Common myeloid progenitor, CD34-positive (primary cell): ENCODE measurements at regions not wholly inside any gene's neighbourhood (a gene's known extent, or its start where the extent isn't known, plus 50 kb on each side); places are given as distances from the start of the nearest gene placed in this dataset.

Experiments
- CTCF ChIA-PET: fragments of 350-600 bp; sonication (Branson Sonifier 250); formaldehyde crosslinking; loops from one replicate; lab custom pipeline; 2021; ENCODE audit warnings: antibody characterized with exemption; lab: Charles Lee
- POLR2A ChIA-PET: fragments of 350-600 bp; sonication (Branson Sonifier 250); formaldehyde crosslinking; loops from one replicate; lab custom pipeline; 2021; ENCODE audit warnings: antibody characterized with exemption; lab: Charles Lee
- DNase-seq, 3 donors: peaks; one replicate each; pipeline versions ENCODE4 v3.0.0 to v3.0.0-alpha.2; 2013
- H3K27ac ChIP-seq, 2 experiments: 1 replicate in 1 of 2; 2 replicates in 1 of 2; pipeline ENCODE4 v1.7.0; 2013; ENCODE audit warnings: inconsistent platforms in 2 of 2, low read length in 2 of 2, mild to moderate bottlenecking in 2 of 2, low read depth in 1 of 2, moderate library complexity in 1 of 2; ENCODE audit not compliant: severe bottlenecking in 2 of 2, insufficient read depth in 1 of 2, poor library complexity in 1 of 2
- H3K27me3 ChIP-seq, 5 experiments: replicated peaks in 2 of 5; 1 replicate in 3 of 5; 2 replicates in 2 of 5; pipeline versions ENCODE4 v1.6.1 to v1.7.0; 2013; ENCODE audit warnings: low read length in 4 of 5, mild to moderate bottlenecking in 2 of 5, moderate library complexity in 2 of 5, inconsistent platforms in 1 of 5; ENCODE audit not compliant: insufficient read depth in 5 of 5, control insufficient read depth in 4 of 5
- H3K36me3 ChIP-seq, 4 experiments: 1 replicate in 2 of 4; 2 replicates in 2 of 4; pipeline versions ENCODE4 v1.6.1 to v1.7.0; 2013; ENCODE audit warnings: low read length in 3 of 4, control low read depth in 1 of 4, mild to moderate bottlenecking in 1 of 4; ENCODE audit not compliant: control insufficient read depth in 4 of 4, insufficient read depth in 4 of 4
- H3K4me1 ChIP-seq, 4 experiments: 1 replicate in 3 of 4; 2 replicates in 1 of 4; pipeline versions ENCODE4 v1.6.1 to v1.7.1; 2013; ENCODE audit warnings: low read length in 3 of 4, mild to moderate bottlenecking in 3 of 4, control low read depth in 1 of 4, inconsistent platforms in 1 of 4, moderate library complexity in 1 of 4; ENCODE audit not compliant: control insufficient read depth in 4 of 4, insufficient read depth in 4 of 4; ENCODE audit errors: control extremely low read depth in 1 of 4
- H3K4me3 ChIP-seq, 7 experiments: 1 replicate in 4 of 7; 2 replicates in 3 of 7; pipeline versions ENCODE4 v1.5.1 to v1.7.0; 2013; ENCODE audit warnings: mild to moderate bottlenecking in 7 of 7, low read length in 6 of 7, moderate library complexity in 6 of 7, inconsistent platforms in 2 of 7, low read depth in 2 of 7, control low read depth in 1 of 7; ENCODE audit not compliant: insufficient read depth in 4 of 7, control insufficient read depth in 1 of 7; ENCODE audit errors: extremely low read depth in 1 of 7
- H3K9me3 ChIP-seq, 5 experiments: 1 replicate in 4 of 5; 2 replicates in 1 of 5; pipeline versions ENCODE4 v1.6.1 to v1.7.1; 2013; ENCODE audit warnings: low read length in 4 of 5, mild to moderate bottlenecking in 2 of 5, inconsistent platforms in 1 of 5, low read depth in 1 of 5, moderate library complexity in 1 of 5; ENCODE audit not compliant: control insufficient read depth in 4 of 5, insufficient read depth in 2 of 5; ENCODE audit errors: control extremely low read depth in 1 of 5
- WGBS: methylation state at CpG from one replicate; pipeline ENCODE4 v1.1.5; 2013; ENCODE audit not compliant: insufficient coverage; 5-methylcytosine and 5-hydroxymethylcytosine counted together

DNA sequence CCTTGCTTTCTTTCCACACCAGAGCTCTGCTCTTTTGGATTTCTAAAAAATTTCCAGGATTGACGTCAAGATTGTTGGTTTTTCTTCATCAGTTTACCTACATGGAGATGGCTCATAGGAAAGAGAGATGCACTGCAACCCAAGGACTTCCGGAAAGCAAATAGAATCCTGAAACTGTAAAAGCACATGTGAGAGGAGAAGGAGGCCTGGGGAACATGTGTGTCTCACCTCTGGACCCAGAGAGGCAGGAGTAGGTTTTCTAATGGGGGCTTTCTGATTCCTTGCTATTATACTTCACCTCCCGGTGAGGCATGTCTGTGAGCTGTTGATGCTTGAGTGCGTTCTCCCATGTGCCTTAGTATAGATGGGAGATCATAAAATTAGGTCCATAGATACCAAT is 362.8 kb downstream of the DCDC2C start:
- Histone ChIP-seq H3K36me3 (no peaks in the 10 kb centered on the region), H3K27me3 (peaks cover 0 to 2% (median 0%) of the 10 kb centered on the region in 5 experiments), H3K4me3 (no peak overlapping the region), H3K27ac (no peak overlapping the region), H3K4me1 (no peaks in the 10 kb centered on the region), H3K9me3 (no peaks in the 10 kb centered on the region)
- ChIA-PET POLR2A (no interaction called here), CTCF (no interaction called here)
- WGBS = 100% methylated on average over 1 of the region's 4 CpGs
- DNase-seq = no peak

DNA sequence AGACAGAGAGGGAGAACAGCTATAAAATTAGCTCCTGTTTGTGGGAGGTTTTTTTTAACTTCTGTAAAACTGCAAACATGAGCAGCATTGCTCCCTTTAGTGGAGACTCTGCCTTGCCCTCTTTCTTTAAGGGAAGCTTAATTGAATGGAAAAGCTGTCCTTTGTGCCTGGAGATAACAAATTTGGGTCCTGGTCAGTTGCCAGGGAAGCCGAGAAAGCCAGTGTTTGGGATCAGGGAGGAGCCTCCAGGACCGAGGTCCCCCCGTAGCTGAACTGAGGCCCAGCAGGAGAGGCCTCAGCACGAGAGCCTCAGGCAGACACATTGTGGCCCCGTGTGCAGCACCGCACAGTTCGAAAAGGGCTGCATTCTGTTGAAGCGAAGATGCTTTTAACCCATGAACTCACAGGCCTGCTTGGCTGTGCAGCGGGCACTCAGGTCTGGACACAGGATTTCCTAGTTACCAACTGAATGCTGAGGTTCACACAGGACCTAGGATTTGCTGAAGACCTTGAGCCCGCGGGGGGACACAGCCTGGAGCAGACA is 369.7 kb downstream of the DCDC2C start:
- peaks cover 0 to 2% (median 0%) of the 10 kb centered on the region in 5 experiments for H3K27me3 ChIP-seq
- H3K9me3 ChIP-seq = no peaks in the 10 kb centered on the region
- 98% methylated on average over 9 of the region's 11 CpGs for WGBS
- H3K36me3 ChIP-seq = no peaks in the 10 kb centered on the region
- H3K27ac ChIP-seq = no peak overlapping the region
- POLR2A ChIA-PET = no interaction called here
- no peak for DNase-seq
- H3K4me3 ChIP-seq = no peak overlapping the region
- no peaks in the 10 kb centered on the region for H3K4me1 ChIP-seq
- CTCF ChIA-PET = no interaction called here

DNA sequence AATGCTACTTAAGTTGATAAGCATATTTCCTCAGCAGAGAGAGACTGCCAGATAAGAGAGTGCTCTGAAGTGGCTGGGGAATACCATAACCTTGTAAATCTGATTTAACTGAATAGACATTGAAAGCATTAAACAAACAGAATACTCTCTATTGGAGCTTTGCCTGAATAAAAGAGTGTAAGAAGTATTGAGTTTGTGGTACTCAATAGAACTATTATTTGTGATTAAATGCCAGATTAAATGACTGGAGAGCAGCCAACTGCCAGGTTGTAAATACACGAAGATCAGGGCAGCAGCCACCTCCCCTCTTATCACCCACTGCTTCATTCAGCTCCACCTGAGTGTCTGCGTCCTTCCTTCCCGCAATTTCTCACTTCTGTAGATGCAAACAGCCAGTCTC is 373.6 kb downstream of the DCDC2C start:
- no peaks in the 10 kb centered on the region for H3K4me1 ChIP-seq
- no peaks in the 10 kb centered on the region for H3K36me3 ChIP-seq
- no peak overlapping the region for H3K27ac ChIP-seq
- no peaks in the 10 kb centered on the region for H3K9me3 ChIP-seq
- no peak for DNase-seq
- WGBS = 78% methylated on average over 3 of the region's 3 CpGs
- H3K27me3 ChIP-seq = no peaks in the 10 kb centered on the region
- ChIA-PET CTCF (no interaction called here), POLR2A (no interaction called here)
- H3K4me3 ChIP-seq = no peak overlapping the region

DNA sequence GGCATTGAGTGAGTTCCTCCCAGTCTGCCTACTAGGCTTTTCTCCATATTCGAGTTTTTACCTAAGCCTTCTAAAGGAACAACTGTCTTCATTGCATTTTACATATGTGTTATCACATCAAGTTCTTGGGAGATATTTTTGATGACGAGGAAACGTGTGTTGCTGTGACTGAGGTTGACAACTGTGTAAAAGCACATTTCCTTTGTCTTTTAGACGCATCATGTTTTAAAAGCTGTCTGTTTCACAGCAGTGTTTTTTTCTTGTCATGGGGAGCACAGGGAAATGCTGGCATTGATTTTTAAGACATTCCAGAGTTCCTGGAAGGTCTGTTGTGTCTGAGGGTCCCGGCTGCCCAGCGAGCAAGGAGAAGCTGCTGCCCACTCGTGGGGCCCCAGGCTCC is 381.8 kb downstream of the DCDC2C start:
- Histone ChIP-seq H3K27ac (no peak overlapping the region), H3K36me3 (no peaks in the 10 kb centered on the region), H3K27me3 (no peaks in the 10 kb centered on the region), H3K4me3 (no peak overlapping the region), H3K9me3 (peaks cover 0 to 1% (median 0%) of the 10 kb centered on the region in 5 experiments), H3K4me1 (no peaks in the 10 kb centered on the region)
- 88% methylated on average over 6 of the region's 7 CpGs for WGBS
- ChIA-PET POLR2A (interaction anchor here (1.0 kb wide), 1 partner anchor 56 kb away, joined by 3 read pairs; no protein-coding TSS in a partner anchor), CTCF (no interaction called here)
- no peak for DNase-seq

DNA sequence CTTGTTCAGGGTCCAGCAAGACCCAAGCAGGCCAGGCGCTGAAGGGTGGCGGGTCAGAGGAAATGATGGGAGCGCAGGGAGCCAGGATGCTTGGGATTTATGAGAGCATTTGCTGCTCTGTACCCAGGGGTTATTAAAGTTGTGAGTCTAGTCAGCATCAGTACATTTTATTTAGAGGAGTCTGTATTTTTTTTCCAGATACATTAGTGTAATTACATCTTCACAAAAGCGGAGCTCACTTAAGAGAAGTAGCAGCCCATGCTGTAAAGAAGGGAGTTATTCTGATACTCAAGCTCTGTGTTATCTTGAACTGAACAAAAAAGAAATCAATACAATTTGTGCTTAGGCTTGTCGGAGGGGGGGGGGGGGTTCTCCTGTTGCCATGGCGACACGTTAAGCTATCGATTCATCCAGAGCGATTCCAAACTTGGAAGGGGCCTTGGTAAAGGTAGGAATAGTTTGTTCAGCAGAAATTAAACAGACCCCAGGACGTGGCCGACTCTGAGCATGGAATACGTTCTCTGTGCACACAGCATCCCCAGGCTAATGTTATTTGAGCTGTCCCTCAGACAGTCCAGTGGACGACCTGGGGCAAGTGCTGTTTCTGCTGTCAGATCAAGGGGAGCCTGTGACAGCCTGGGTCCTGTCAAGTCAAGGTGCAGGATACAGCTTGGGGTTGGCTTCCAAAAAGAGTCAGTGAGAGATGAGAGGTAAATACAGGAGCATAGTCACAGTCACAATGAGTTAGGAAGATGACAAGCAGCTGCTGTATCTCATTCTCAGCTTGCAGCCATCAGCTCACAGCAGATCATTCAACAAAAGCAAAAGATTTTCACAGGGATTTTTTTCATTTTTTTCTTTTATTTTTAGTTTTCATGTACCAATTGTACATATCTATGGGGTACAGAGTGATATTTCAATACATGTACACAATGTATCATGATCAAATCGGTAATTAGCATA is 387.6 kb downstream of the DCDC2C start:
- no peak overlapping the region for H3K27ac ChIP-seq
- DNase-seq = no peak
- no peaks in the 10 kb centered on the region for H3K9me3 ChIP-seq
- no peaks in the 10 kb centered on the region for H3K36me3 ChIP-seq
- no peaks in the 10 kb centered on the region for H3K4me1 ChIP-seq
- WGBS = 83% methylated on average over 6 of the region's 14 CpGs
- no peak overlapping the region for H3K4me3 ChIP-seq
- ChIA-PET CTCF (no interaction called here), POLR2A (no interaction called here)
- no peaks in the 10 kb centered on the region for H3K27me3 ChIP-seq

DNA sequence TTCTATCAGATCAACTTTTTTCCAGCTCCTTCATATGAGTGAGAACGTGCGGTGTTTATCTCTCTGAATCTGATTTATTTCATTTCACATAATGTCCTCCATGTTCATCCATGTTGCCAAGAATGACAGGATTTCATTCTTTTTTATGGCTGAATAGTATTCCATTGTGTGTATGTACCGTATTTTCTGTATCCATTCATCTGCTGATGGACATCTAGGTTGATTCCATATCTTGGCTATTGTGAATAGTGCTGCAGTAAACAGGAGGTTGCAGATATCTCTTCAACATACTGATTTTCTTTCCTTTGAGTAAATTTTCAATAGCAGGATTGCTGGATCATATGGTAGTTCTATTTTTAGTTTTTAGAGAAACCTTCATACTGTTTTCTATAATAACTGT is 388.5 kb downstream of the DCDC2C start:
- no peak for DNase-seq
- Histone ChIP-seq H3K4me1 (no peaks in the 10 kb centered on the region), H3K4me3 (no peak overlapping the region), H3K9me3 (no peaks in the 10 kb centered on the region), H3K27me3 (no peaks in the 10 kb centered on the region), H3K27ac (no peak overlapping the region), H3K36me3 (no peaks in the 10 kb centered on the region)
- CTCF ChIA-PET = no interaction called here
- POLR2A ChIA-PET = no interaction called here
- 92% methylated on average over 2 of the region's 3 CpGs for WGBS

DNA sequence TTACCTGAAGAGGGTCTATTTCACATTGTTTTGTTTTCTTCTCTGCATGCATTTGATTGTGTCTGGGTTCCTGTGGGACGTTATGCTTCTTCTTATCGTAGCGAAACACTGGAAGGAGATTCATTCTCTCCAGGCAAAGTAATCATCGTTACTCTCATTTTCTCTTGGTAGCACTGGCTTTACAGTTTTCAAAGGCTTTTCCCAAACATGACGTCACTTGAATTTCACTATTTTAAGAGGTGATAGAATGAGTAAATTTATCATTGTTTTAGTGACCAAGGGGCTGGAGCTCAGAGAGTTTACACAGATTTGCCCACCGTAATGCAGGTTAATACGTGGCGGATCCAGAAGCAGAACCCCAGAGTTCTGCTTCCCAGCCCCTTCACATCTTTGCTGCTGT is 391.4 kb downstream of the DCDC2C start:
- Histone ChIP-seq H3K27ac (no peak overlapping the region), H3K4me3 (no peak overlapping the region), H3K27me3 (no peaks in the 10 kb centered on the region), H3K36me3 (no peaks in the 10 kb centered on the region), H3K4me1 (no peaks in the 10 kb centered on the region), H3K9me3 (no peaks in the 10 kb centered on the region)
- 96% methylated on average over 6 of the region's 8 CpGs for WGBS
- POLR2A ChIA-PET = no interaction called here
- CTCF ChIA-PET = no interaction called here
- no peak for DNase-seq
